Activated CD4-positive, alpha-beta T cell treated with anti-CD3 and anti-CD28 coated beads, Interleukin-2, Interleukin-4, amounts not matched to agents 100 ng/mL and 50 ng/mL, durations not matched to agents 16 hours and 8 hours (primary cell): ENCODE measurements at regions not wholly inside any gene's neighbourhood (a gene's known extent, or its start where the extent isn't known, plus 50 kb on each side); places are given as distances from the start of the nearest gene placed in this dataset.
"Not testable (repeated sequence)": the region's sequence is repeated elsewhere in the genome, so short reads cannot be mapped to it uniquely, and the experiment has no call there.

Experiments
- DNase-seq: peaks from one replicate; pipeline ENCODE4 v3.0.0-alpha.2; 2020; ENCODE audit warnings: low spot score

DNA sequence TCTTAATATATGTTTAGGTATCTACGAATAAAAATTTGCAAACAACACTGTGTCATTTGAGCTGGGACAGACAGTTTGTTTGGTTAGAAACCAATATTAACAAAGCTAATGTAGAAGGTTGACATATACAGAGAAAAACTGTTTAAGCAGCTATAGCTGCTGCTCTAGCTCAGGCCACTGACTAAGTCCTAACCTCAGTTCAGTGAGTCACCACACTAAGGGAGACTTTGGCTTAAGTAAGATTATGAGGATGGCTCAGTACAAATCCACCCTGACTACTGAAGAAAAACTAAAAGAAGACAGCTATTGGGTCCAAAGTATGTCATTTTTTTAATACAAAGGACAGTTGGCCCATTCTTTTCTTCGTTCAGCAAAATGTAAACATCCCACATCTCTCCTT lies 717.3 kb upstream of the ACTRT1 start:
- DNase-seq, result no peak

DNA sequence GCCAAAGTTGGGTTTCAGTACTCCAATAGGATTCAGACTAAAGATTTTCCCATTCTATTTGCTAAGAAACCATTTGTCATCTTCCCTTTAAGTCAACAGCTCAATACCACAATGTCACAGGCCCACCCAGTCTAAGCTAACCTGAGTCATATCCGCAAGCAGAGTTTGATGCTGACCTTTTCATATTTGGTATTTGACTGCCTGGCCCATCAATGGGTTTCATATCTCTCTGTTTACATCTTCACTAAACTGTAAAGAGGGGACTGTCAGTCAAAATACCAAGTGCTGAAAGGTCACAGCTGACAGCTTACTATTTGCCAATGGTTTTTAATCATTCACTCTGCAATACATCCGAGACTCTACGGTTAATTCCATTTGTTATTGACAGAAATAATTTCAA lies 707.5 kb upstream of the ACTRT1 start:
- DNase-seq, result no peak

DNA sequence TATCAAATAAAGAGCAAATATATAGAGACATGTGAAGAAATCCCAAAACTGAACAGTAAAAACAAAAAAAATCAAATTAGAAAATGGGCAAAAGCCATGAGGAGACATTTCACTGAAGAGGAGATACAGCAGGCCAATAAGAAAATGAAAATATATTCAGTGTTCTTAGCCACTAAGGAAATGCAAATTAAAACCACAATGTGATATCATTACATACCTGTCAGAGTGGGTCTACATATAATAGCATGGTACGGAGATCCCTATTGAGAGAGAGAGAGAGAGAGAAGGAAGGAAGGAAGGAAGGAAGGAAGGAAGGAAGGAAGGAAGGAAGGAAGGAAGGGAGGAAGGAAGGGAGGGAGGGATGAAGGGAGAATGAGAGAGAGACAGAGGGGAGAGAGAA lies 707.0 kb upstream of the ACTRT1 start:
- no peak for DNase-seq

DNA sequence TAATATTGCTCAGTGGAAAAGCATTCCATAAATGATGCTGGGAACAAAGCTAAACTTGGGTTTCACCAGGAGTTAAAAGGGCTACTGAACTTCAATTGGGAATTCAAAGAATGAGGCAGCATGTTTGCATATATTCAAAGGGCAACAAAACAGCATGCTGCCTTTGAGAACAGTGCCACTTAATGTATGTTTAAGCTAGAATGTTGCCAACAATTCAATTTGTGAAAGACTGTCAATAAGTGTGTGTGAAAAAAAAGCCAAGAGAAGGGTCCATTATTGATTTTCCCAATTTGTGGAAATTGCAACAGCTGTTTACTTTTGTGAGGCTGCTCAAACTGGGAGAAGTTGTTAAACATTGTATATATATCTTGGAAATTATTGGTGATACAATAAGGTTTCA lies 701.9 kb upstream of the ACTRT1 start:
- no peak for DNase-seq

DNA sequence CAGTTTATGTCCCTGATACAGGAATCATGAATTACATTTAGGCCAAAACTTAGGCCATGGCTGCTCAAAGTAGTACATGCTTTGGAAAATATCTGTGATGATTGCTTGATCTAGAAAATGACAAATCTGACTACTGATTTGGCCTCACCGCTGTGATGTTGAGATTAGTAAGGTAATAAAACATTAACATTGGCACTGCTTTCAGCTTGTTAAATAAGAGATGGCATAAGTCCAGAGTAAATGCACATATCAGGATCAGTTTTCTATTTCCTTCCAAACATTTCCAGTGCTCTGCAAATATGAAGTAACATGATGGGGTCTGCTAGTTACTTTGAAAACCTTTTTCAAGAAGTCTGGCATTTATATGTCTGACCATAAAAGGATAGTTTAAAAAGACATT lies 687.3 kb upstream of the ACTRT1 start:
- DNase-seq, result no peak

DNA sequence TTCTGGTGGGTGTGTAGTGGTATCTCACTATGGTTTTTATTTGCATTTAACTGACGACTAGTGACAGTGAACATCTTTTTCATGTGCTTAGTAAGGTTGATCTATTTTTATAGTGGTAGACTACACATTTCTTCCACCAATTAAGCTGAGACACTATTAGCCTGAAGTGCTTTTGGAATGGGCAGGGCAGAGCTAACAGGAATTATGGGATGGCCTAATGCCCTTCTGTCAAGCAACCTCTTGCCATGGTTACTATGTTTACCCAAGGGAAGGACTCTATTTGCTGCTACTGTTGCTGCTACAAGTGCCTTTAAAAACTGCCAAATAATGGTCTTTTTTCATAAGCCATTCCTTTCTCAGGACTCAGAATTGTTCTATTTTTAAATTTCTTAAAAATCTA lies 676.7 kb upstream of the ACTRT1 start:
- no peak for DNase-seq

DNA sequence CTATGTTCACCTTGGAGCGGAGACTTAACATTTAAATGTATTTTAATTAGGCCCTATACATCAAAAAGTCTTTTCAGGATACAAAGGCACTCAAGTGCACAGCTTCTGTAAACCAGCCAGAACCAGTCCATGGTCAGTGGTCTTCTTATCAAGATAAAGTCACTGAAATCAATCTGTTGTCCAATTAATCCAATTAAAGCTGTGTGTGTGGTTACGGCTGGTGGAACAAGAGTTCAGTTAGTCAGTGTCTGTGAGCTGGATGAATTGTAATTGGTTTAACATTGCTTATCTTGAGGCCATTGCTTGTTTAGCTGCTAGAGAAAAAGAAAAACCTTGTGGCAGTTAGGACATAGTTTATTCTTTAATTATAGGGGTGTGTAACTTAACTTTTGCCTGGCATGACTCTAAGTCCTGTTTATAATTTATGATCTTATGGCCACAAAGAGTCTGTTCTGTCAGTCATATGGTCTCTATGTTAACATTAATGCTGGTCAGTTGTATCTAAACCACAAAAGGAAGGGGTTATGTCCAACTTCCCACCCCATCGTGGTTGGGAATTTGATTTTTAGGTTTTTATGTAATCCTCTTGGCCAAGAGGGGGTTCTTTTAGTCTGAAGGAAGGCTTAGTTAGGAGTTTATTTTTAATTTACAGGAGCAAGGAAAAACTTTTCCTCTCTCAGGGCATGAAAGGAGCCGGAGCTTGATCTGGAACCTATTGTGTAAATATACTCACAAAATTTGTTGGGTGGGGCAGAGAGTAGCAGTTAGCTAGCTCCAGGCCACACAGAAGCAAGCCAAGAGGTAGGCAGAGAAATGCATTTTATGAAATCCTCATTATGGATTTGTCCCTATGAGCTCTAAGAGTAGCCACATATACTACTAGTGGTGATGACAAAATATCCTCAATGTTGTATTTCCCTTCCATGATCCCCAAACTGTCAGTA lies 665.7 kb upstream of the ACTRT1 start:
- no peak for DNase-seq

DNA sequence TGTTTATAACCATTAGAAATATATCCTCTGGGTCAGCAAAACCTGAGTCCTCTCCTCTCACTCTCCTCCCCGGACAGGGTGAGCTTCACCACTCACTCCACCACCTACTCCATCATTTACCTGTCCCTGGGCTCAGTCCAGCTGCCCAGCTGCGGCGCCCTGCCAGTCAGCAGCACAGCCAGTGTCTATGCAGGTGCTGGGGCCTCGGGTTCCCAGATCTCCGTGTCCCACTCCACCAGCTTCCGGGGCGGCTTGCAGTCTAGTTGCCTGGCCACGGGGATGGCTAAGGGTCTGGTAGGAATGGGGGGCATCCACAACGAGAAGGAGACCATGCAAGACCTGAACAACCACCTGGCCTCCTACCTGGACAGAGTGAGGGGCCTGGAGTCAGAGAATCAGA lies 662.2 kb upstream of the ACTRT1 start:
- DNase-seq, result no peak

DNA sequence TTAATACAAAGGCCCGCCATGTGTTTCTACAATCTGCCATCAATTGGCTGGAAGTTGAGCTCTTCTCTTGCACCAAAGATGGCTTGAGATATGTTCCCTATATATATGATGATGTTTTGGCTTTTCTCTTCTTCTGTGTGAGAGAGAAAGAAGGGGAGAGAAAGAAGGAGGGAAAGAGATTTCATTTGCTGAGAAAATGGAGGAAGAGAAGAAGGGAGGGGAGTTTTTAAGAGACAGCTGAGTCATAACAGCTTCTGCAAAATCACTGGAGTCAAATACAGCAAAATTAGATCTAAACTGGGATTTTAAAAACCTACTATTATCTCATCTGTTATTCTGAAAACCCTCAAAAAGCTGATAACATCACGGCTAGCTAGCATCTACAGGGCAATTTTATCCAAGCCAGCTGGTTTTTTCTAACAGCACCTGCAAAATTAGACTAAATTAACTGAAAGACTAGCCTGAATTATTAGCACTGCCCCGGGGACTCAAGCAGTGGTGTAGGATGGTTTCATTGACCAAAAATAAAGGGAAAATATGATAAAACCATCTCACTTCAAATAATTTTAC lies 647.6 kb upstream of the ACTRT1 start:
- no peak for DNase-seq

DNA sequence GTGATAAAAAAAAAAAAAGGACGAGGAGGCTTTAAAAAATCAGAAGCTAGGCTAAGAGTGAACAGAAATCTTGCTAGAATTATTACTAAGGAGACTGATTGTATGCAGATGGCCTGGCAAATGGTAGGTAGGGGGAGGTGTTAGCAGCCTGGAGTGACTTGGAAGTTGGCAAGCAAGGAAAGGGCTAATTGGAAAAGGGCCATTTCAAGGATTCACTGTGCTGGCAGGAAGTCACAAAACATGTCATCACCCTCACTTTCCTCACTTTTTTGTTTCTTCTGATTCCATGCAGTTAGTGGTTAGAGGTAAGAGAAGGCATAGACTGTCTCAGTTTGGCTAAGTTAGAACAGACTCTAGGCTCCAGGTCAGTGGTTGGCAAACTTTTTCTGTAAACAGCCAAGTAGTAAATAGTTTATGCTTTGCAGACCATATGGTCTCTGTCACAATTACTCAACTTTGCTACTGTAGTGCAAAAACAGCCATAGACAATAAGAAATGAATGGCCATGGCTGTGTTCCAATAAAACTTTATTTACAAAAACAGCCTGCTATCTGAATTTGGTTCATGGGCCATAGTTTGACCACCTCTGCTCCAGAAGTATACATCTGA lies 646.5 kb upstream of the ACTRT1 start:
- DNase-seq, result no peak

DNA sequence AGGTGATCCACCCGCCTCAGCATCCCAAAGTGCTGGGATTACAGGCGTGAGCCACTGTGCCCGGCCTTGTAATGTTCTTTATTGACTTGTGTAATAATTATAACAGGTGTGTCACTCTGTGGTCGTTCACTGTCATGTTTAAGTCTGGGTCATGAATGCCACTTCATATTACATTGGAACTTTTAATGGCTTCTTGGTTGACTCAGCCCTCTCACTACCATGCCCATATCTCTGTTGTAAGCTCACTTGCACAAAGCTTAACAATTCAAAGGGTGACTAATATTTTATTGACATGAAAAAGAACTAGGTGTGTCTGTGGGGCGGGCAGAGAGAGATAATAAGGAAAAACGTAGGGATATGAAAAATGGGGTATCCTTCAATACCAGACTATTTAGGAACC lies 639.7 kb upstream of the ACTRT1 start:
- DNase-seq, result no peak

DNA sequence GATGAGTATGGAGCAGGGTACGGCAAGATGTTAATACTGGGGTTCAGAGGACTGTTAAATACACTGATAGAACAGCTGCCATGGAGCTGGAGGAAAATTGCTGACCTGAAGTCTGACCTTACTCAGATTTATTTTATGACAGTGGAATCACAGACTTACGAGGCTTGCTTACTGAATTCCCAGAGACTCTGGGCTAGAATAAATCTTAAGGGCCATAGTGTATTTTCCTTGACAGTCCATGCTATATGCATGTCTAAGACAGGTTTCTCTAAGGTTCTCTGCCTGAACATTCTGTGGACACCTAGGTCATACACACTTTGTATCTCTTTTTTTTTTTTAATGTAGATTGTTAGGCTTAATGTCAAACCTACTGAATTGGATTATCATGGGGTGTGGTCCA lies 633.2 kb upstream of the ACTRT1 start:
- DNase-seq, result no peak

DNA sequence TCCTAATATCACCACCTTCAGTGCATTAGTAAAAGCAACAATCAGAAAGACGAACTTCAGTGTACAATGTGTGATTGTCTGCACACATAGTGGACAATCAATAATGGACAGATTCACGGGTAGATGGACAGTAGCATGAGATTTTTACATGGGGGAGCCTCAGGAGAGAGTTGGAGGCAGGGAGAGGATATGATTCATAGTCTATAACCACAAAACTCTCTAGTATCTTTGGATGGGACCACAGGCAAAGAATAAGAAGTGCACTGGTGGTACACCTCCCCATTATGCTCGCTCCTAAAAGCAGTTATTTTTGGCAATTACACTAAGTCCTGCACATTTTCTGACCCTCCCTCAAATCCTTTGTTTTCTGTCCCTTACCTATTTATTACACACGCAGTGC lies 624.4 kb upstream of the ACTRT1 start:
- no peak for DNase-seq

DNA sequence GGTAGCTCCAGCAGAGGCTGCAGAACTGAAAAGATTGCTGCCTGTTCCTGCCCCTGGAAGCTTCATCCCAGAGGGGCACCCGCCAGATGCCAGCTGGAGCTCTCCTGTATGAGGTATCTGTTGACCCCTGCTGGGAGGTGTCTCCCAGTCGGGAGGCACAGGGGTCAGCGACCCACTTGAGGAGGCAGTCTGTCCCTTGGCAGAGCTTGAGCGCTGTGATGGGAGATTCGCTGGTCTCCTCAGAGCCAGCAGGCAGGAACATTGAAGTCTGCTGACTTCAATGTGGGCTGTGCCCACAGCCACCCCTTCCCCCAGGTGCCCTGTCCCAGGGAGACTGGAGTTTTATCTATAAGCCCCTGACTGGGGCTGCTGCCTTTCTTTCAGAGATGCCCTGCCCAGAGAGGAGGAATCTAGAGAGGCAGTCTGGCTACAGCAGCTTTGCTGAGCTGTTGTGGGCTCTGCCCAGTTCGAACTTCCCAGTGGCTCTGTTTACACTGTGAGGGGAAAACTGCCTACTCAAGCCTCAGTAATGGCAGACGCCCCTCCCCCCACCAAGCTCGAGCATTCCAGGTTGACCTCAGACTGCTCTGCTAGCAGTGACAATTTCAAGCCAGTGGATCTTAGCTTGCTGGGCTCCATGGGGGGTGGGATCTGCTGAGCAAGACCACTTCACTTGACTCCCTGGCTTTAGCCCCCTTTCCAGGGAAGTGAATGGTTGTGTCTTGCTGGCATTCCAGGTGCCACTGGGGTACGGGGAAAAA lies 622.3 kb upstream of the ACTRT1 start:
- not testable (repeated sequence) for DNase-seq

DNA sequence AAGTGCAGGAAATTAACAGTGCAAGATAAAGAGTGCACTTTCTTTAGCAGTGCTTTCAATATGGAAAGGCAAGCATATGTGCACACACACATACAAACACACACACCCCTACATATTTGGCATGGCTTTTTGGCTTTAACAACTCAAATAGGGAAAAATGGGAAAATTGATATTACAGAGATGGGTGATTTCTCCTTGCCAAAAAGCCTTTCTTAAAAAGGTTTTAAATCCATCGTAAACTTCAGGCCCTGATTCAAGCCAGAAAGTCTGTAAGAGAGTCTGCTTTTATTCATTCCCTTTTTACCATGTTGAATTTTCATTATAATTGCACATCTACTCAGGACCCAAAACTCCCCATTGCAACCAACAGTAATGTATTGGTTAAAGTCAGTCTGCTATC lies 612.0 kb upstream of the ACTRT1 start:
- no peak for DNase-seq

DNA sequence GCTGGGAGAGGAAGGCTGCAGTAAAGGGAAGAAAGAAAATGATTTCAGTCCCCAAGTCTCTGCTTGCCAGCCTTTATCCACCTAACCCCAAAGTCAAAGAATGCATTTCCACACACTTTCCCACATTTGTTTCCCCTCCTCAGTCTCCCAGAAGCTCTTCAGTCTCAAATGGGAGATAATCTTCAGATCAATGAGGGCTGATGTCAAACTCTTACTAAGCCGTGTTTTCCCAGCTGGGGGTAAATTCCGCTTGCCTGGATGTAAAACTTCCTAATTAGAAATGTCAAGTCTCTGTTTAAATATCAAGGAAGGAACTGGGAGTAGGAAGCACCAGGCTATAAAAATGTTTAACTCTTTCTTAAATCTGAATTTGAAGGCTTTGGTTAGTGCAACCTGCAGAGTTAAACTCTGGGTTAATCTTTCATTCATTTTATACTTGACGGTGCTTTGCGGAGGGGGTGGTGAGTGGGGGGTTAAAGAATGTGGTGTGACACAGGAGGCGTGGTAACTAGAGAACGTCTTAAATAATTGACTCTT lies 601.4 kb upstream of the ACTRT1 start:
- no peak for DNase-seq

DNA sequence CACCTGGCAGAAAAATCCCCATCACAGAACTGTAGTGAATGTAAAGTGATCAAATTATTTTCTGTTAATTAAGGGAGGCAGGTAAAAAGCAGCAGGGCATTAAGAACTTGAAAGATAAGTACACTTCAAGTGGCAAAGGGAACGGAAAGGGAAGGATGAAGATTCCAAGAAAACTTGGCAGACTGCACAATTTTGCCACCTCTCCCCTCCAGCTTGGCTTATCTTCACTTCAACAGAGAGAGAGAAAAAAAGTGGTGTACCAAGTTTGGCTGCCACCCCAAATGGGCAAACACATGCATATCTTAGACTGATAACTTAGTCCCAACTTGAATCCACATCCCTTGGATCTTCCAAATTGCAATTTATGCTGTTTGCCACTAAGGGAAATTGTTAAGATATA lies 598.1 kb upstream of the ACTRT1 start:
- DNase-seq, result no peak

DNA sequence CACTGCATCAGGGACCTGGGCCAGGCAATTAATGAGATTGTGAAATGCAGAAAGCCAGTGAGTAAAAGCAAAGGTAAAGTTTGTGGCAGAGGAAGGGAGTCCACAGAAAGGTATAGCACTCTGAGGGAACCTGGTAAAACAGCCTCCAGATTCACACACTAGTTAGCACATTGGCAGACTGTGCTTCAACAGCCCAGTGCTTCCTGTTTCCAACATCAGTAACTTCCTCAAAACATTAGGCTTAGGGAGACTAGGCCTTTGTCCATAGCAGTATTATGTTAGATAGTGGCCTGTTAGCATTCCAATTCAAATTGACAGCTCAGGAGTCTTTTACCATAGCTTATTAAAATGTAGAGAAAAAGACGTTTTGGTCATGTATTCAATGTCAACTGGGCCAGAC lies 582.6 kb upstream of the ACTRT1 start:
- DNase-seq, result no peak

DNA sequence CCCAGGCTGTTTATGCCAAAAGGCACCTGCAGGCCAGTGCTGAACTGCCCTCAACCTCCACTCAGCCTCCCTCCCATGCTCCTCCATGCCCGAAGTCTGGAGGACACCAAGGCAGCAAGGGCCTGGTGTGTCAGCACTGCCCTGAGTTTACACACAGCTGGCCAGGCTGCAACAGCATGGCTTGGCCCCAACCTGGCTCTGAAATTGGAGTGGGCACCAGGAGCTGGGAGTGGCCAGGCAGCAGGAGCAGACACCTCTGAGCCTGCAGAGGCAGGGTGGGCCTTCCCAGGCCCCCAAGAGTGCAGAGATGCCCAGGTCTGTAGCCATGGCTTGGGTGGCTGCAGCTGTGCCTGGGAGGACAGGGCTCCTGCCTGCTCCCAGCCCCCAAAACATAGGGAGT lies 571.2 kb upstream of the ACTRT1 start:
- DNase-seq, result no peak

DNA sequence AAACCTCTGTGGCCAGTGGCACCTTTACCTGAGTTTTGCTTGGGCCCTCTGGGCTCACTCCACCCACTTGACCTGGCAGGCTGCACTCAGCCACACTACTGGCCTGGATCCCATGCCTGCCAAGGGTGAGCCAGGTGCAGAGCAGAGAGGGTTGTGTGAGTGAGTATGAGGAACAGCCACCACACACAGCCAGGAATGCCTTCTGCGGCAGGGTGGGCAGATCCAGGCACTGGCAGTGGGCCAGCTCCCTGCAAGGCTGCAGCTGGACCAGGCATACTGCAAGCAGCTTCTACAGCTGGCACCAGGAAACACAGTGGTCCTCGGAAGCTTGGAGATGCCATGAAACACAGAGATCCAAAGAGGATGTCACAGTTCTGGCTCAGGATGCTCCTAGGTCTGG lies 570.1 kb upstream of the ACTRT1 start:
- no peak for DNase-seq

DNA sequence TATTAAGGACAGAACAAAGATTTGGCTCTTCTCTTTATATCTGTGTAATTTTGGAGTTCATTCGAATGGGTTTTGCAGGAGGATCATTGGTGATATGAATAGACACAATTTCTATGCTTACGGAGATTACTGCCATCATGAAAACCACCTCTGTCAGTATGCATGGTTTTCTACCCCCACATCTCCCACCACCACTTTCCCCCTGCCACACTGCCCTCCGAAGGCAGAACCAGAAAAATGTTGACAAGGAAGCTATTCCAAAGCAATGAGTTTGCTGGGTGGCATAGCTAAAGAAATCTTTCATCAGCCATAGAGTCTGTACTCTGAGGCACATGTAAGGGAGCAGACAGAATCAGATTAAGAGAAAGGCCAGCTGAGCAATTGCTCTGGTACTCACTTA lies 567.3 kb upstream of the ACTRT1 start:
- DNase-seq, result no peak

DNA sequence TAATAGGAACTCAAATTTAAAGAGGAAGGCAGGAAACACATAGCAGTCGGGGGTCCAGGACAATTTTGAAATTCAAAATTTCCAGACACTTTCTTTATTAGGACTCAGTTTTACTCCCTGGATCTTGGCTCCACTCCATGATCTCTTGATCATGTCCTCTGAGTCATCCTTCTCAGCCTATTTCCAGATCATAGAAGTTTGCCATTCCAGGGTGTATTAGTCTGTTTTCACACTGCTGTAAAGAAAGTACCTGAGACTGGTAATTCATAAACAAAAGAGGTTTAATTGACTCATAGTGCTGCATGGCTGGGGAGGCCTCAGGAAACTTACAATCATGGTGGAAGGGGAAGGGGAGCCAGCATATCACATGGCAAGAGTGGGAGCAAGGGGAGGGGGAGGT lies 564.7 kb upstream of the ACTRT1 start:
- DNase-seq, result no peak
